SK-N-SH (cell line): ENCODE measurements at regions not wholly inside any gene's neighbourhood (a gene's known extent, or its start where the extent isn't known, plus 50 kb on each side); places are given as distances from the start of the nearest gene placed in this dataset.

Experiments
- CTCF ChIA-PET: fragments of 300-600, 350-600 bp; formaldehyde crosslinking; extraction: SDS; loops from one replicate; lab custom pipeline; 2021; lab: Yijun Ruan, JAX
- POLR2A ChIA-PET: fragments of 350-600 bp; sonication (Branson Sonifier 250); formaldehyde crosslinking; extraction: SDS; loops from one replicate; lab custom pipeline; 2020; ENCODE audit warnings: antibody characterized with exemption, inconsistent platforms; lab: Yijun Ruan, JAX
- DNase-seq: peaks from one replicate; pipeline ENCODE4 v3.0.0; 2012
- H2AFZ ChIP-seq: fragments of 200-600 bp; sonication (generic); 2 replicates; pipeline ENCODE4 v1.8.1; 2016; ENCODE audit warnings: antibody characterized with exemption, mild to moderate bottlenecking, low read depth
- H3F3A ChIP-seq: fragments of 200-600 bp; sonication (generic); replicated peaks from 2 replicates; pipeline ENCODE3; 2016; ENCODE audit warnings: antibody characterized with exemption, mild to moderate bottlenecking; ENCODE audit not compliant: insufficient read depth
- H3K27ac ChIP-seq, 2 experiments: fragments of 200-500 bp in 1 of 2; fragments of 200-600 bp in 1 of 2; sonication (Bioruptor generic) in 1 of 2; sonication (generic), shearing (Covaris generic) in 1 of 2; 2 replicates each; pipeline versions ENCODE4 v1.5.1 to v1.6.1; 2014 to 2016; ENCODE audit warnings: low read depth in 2 of 2, inconsistent platforms in 1 of 2, low read length in 1 of 2, mild to moderate bottlenecking in 1 of 2, mixed read lengths in 1 of 2
- H3K27me3 ChIP-seq: fragments of 200-600 bp; sonication (generic), shearing (Covaris generic); 2 replicates; pipeline ENCODE4 v1.6.1; 2016; ENCODE audit warnings: mixed run types; ENCODE audit not compliant: insufficient read depth
- H3K36me3 ChIP-seq, 2 experiments: fragments of 200-500 bp in 1 of 2; fragments of 200-600 bp in 1 of 2; sonication (Bioruptor generic) in 1 of 2; sonication (generic) in 1 of 2; replicated peaks in 1 of 2; 2 replicates each; pipeline versions ENCODE3 to v1.5.1; 2014 to 2016; ENCODE audit warnings: low read length in 1 of 2, mild to moderate bottlenecking in 1 of 2; ENCODE audit not compliant: insufficient read depth in 2 of 2, control insufficient read depth in 1 of 2
- H3K4me1 ChIP-seq, 2 experiments: fragments of 200-500 bp in 1 of 2; fragments of 200-600 bp in 1 of 2; sonication (Bioruptor generic) in 1 of 2; sonication (generic), shearing (Covaris generic) in 1 of 2; 2 replicates each; pipeline versions ENCODE4 v1.5.1 to v1.6.1; 2014 to 2016; ENCODE audit warnings: low read depth in 1 of 2, low read length in 1 of 2, mixed run types in 1 of 2; ENCODE audit not compliant: insufficient read depth in 2 of 2, control insufficient read depth in 1 of 2
- H3K4me2 ChIP-seq: fragments of 200-600 bp; sonication (generic), shearing (Covaris generic); 2 replicates; pipeline ENCODE4 v1.6.1; 2017; ENCODE audit warnings: mixed run types
- H3K4me3 ChIP-seq, 2 experiments: fragments of 200-500 bp in 1 of 2; fragments of 200-600 bp in 1 of 2; sonication (Bioruptor generic) in 1 of 2; sonication (generic), shearing (Covaris generic) in 1 of 2; 2 replicates each; pipeline versions ENCODE4 v1.5.1 to v1.8.1; 2014 to 2016; ENCODE audit warnings: low read depth in 2 of 2, inconsistent platforms in 1 of 2, low read length in 1 of 2, mild to moderate bottlenecking in 1 of 2, mixed read lengths in 1 of 2, moderate library complexity in 1 of 2
- H3K79me2 ChIP-seq: fragments of 200-600 bp; sonication (generic); 2 replicates; pipeline ENCODE4 v1.8.1; 2017; ENCODE audit warnings: mild to moderate bottlenecking; ENCODE audit not compliant: insufficient read depth
- H3K9ac ChIP-seq: fragments of 200-600 bp; sonication (generic); 2 replicates; pipeline ENCODE4 v1.6.1; 2017; ENCODE audit warnings: mixed run types
- H3K9me2 ChIP-seq: fragments of 200-600 bp; sonication (generic); 2 replicates; pipeline ENCODE4 v1.6.1; 2017; ENCODE audit warnings: mixed run types
- H3K9me3 ChIP-seq: fragments of 200-600 bp; sonication (generic); 2 replicates; pipeline ENCODE4 v1.6.1; 2017; ENCODE audit warnings: mixed run types, mild to moderate bottlenecking, moderate library complexity
- H4K20me1 ChIP-seq: fragments of 200-600 bp; sonication (generic); 2 replicates; pipeline ENCODE4 v1.6.1; 2017; ENCODE audit warnings: mild to moderate bottlenecking, mixed run types; ENCODE audit not compliant: insufficient read depth
- CHD2 ChIP-seq: fragments of 150-350 bp; IDR thresholded peaks from 2 replicates; pipeline ENCODE4 v1.6.1; 2018; ENCODE audit warnings: low read length; ENCODE audit not compliant: partially characterized antibody
- ELF1 ChIP-seq: IDR thresholded peaks from 2 replicates; pipeline ENCODE4 v1.4.0; 2012
- EP300 ChIP-seq, 2 experiments: IDR thresholded peaks; 2 replicates each; pipeline versions ENCODE4 v1.4.0 to v1.6.1; 2012; ENCODE audit warnings: borderline replicate concordance in 1 of 2, low read depth in 1 of 2, low read length in 1 of 2
- EZH2phosphoT487 ChIP-seq: fragments of 200-600 bp; sonication (generic); IDR thresholded peaks from 2 replicates; pipeline ENCODE4 v1.6.1; 2017; ENCODE audit warnings: low read depth, mixed run types, mild to moderate bottlenecking, antibody characterized with exemption, moderate library complexity, borderline replicate concordance
- FOXJ3 ChIP-seq: sonication (generic); formaldehyde crosslinking; IDR thresholded peaks from 2 replicates; pipeline ENCODE4 v1.5.1; 2020; ENCODE audit warnings: mild to moderate bottlenecking, missing genetic modification reagents
- GABPA ChIP-seq: IDR thresholded peaks from 2 replicates; pipeline ENCODE4 v1.4.0; 2012; ENCODE audit warnings: low read depth, mild to moderate bottlenecking
- MAX ChIP-seq: IDR thresholded peaks from 2 replicates; pipeline ENCODE4 v1.4.0; 2012; ENCODE audit warnings: low read depth
- MEF2A ChIP-seq: IDR thresholded peaks from 2 replicates; pipeline ENCODE4 v1.4.0; 2012; ENCODE audit warnings: low read depth, borderline replicate concordance
- MXI1 ChIP-seq: IDR thresholded peaks from 2 replicates; pipeline ENCODE4 v1.6.1; 2012; ENCODE audit warnings: mild to moderate bottlenecking, low read depth, low read length, improper control_type of control experiment
- POLR2AphosphoS5 ChIP-seq: IDR thresholded peaks from 2 replicates; pipeline ENCODE4 v1.6.1; 2012; ENCODE audit warnings: low read depth, low read length
- RAD21 ChIP-seq: IDR thresholded peaks from 2 replicates; pipeline ENCODE4 v1.6.1; 2012; ENCODE audit warnings: mild to moderate bottlenecking, low read length
- RCOR1 ChIP-seq: fragments of 150-350 bp; IDR thresholded peaks from 2 replicates; pipeline ENCODE4 v1.6.1; 2017; ENCODE audit warnings: antibody characterized with exemption, low read length
- REST ChIP-seq: IDR thresholded peaks from 2 replicates; pipeline ENCODE4 v1.6.1; 2012; ENCODE audit warnings: mild to moderate bottlenecking, low read depth, low read length, moderate library complexity
- RFX5 ChIP-seq: IDR thresholded peaks from 2 replicates; pipeline ENCODE4 v1.6.1; 2012; ENCODE audit warnings: mild to moderate bottlenecking, improper control_type of control experiment, low read length
- RXRA ChIP-seq: IDR thresholded peaks from 2 replicates; pipeline ENCODE4 v1.4.0; 2012; ENCODE audit warnings: low read depth, mild to moderate bottlenecking, borderline replicate concordance
- SIN3A ChIP-seq: IDR thresholded peaks from 2 replicates; pipeline ENCODE4 v1.6.1; 2012; ENCODE audit warnings: low read depth, mild to moderate bottlenecking, low read length, moderate library complexity, borderline replicate concordance
- SMC3 ChIP-seq: IDR thresholded peaks from 2 replicates; pipeline ENCODE4 v1.6.1; 2012; ENCODE audit warnings: low read depth, low read length, improper control_type of control experiment
- TAF1 ChIP-seq: IDR thresholded peaks from 2 replicates; pipeline ENCODE4 v1.6.1; 2012; ENCODE audit warnings: low read depth, mild to moderate bottlenecking, low read length, moderate library complexity, borderline replicate concordance
- YY1 ChIP-seq: IDR thresholded peaks from 2 replicates; pipeline ENCODE4 v1.4.0; 2012; ENCODE audit warnings: low read depth, mild to moderate bottlenecking
- WGBS: methylation state at CpG from one replicate; pipeline ENCODE4 v1.1.6; 2017; ENCODE audit warnings: low lambda C conversion rate; 5-methylcytosine and 5-hydroxymethylcytosine counted together
- TF ChIP-seq, protein P1 (sequence below): IDR thresholded peaks from 2 replicates; pipeline ENCODE4; 2012
- TF ChIP-seq, protein P2 (sequence below): fragments of 200-600 bp; sonication (generic); IDR thresholded peaks from 2 replicates; pipeline ENCODE4 v1.6.1; 2017; ENCODE audit warnings: antibody characterized with exemption, mild to moderate bottlenecking, moderate library complexity

GRCh38 chr20:52746770-52747169 lies 225.4 kb upstream of the TSHZ2 start:
- peak; percentile 59 for DNase-seq
- POLR2A ChIA-PET, result no interaction called here
- Histone ChIP-seq H3F3A (no peaks in the 10 kb centered on the region), H3K9me3 (no peaks in the 10 kb centered on the region), H3K4me1 (peaks cover 0 to 20% of the 10 kb centered on the region in 2 experiments; a peak in 2 of 4 replicates), H3K79me2 (no peaks in the 10 kb centered on the region), H3K4me3 (no peak overlapping the region), H3K4me2 (no peak overlapping the region), H2AFZ (no peak overlapping the region), H3K9ac (no peak overlapping the region), H3K36me3 (no peaks in the 10 kb centered on the region), H3K27ac (peak overlapping the region in 1 of 2 experiments; percentile 53; a peak in 1 of 4 replicates), H3K27me3 (no peaks in the 10 kb centered on the region), H3K9me2 (no peaks in the 10 kb centered on the region), H4K20me1 (no peaks in the 10 kb centered on the region)
- CTCF ChIA-PET, result interaction anchor here (1.1 to 2.5 kb wide), 5 partner anchors 10 to 802 kb away, joined by 3 to 9 read pairs (median 5); no protein-coding TSS in a partner anchor
- TF ChIP-seq RCOR1 (peak; percentile 59; the same call in 1 of the 2 replicates), MXI1 (peak; percentile 41; the same call in 1 of the 2 replicates), RAD21 (peak; percentile 12; the same call in 1 of the 2 replicates), RFX5 (no peak), YY1 (no peak), CHD2 (no peak), EP300 (IDR thresholded peaks at IDR 0.05; ENCODE audit: borderline replicate concordance in 1 of 2, low read depth in 1 of 2, low read length in 1 of 2) (peak in 1 of 2 experiments; percentile 69; a peak in 2 of 4 replicates), SMC3 (0 out of 2 replicates have a peak, but pooled peaks have one; percentile 3), ELF1 (no peak)
- TF ChIP-seq, protein P1, sequence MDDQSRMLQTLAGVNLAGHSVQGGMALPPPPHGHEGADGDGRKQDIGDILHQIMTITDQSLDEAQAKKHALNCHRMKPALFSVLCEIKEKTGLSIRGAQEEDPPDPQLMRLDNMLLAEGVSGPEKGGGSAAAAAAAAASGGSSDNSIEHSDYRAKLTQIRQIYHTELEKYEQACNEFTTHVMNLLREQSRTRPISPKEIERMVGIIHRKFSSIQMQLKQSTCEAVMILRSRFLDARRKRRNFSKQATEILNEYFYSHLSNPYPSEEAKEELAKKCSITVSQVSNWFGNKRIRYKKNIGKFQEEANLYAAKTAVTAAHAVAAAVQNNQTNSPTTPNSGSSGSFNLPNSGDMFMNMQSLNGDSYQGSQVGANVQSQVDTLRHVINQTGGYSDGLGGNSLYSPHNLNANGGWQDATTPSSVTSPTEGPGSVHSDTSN, result no peak
- WGBS, result 63% methylated on average over 6 of the region's 6 CpGs

DNA sequence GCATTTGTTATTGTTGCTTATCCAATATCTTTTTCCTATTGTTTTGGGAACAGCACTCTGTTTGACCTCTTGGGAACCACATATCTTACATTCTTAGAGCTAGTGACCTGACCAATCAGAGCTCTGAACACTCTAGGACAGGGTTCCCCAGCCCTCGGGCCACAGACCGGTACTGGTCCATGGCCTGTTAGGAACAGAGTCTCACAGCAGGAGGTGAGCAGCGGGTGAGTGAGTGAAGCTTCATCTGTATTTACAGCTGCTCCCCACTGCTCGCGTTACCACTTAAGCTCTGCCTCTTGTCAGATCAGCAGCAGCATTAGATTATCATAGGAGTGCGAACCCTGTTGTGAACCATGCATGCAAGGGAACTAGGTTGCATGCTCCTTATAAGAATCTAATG lies 226.0 kb upstream of the TSHZ2 start:
- Histone ChIP-seq H4K20me1 (no peaks in the 10 kb centered on the region), H3K9me3 (no peaks in the 10 kb centered on the region), H3K4me3 (no peak overlapping the region), H3K79me2 (no peaks in the 10 kb centered on the region), H3F3A (no peaks in the 10 kb centered on the region), H2AFZ (no peak overlapping the region), H3K27ac (peak overlapping the region in 1 of 2 experiments; percentile 53; a peak in 2 of 4 replicates), H3K9me2 (no peaks in the 10 kb centered on the region), H3K27me3 (no peaks in the 10 kb centered on the region), H3K4me2 (no peak overlapping the region), H3K9ac (no peak overlapping the region), H3K4me1 (peaks cover 0 to 20% of the 10 kb centered on the region in 2 experiments; a peak in 2 of 4 replicates), H3K36me3 (no peaks in the 10 kb centered on the region)
- ChIA-PET POLR2A (no interaction called here), CTCF (interaction anchor here (1.8 to 2.5 kb wide), 3 partner anchors 9 to 802 kb away, joined by 5 to 9 read pairs (median 8); no protein-coding TSS in a partner anchor)
- TF ChIP-seq REST (no peak), GABPA (no peak), EZH2phosphoT487 (no peak), MEF2A (no peak), RCOR1 (no peak), MAX (no peak), POLR2AphosphoS5 (no peak), TAF1 (no peak), CHD2 (no peak), RAD21 (no peak), FOXJ3 (CRISPR knock-in tag) (no peak), SIN3A (no peak), RFX5 (no peak), MXI1 (no peak), RXRA (no peak)
- TF ChIP-seq, protein P2, sequence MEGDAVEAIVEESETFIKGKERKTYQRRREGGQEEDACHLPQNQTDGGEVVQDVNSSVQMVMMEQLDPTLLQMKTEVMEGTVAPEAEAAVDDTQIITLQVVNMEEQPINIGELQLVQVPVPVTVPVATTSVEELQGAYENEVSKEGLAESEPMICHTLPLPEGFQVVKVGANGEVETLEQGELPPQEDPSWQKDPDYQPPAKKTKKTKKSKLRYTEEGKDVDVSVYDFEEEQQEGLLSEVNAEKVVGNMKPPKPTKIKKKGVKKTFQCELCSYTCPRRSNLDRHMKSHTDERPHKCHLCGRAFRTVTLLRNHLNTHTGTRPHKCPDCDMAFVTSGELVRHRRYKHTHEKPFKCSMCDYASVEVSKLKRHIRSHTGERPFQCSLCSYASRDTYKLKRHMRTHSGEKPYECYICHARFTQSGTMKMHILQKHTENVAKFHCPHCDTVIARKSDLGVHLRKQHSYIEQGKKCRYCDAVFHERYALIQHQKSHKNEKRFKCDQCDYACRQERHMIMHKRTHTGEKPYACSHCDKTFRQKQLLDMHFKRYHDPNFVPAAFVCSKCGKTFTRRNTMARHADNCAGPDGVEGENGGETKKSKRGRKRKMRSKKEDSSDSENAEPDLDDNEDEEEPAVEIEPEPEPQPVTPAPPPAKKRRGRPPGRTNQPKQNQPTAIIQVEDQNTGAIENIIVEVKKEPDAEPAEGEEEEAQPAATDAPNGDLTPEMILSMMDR, result no peak
- DNase-seq, result no peak
- 59% methylated on average over 6 of the region's 6 CpGs for WGBS
